NCI-H1694 (cell line): ENCODE measurements at regions not wholly inside any gene's neighbourhood (a gene's known extent, or its start where the extent isn't known, plus 50 kb on each side); places are given as distances from the start of the nearest gene placed in this dataset.

ENCODE experiments used
- DNase-seq: peaks from one replicate; lab custom pipeline; 2025; lab: John Stamatoyannopoulos, UW

DNA sequence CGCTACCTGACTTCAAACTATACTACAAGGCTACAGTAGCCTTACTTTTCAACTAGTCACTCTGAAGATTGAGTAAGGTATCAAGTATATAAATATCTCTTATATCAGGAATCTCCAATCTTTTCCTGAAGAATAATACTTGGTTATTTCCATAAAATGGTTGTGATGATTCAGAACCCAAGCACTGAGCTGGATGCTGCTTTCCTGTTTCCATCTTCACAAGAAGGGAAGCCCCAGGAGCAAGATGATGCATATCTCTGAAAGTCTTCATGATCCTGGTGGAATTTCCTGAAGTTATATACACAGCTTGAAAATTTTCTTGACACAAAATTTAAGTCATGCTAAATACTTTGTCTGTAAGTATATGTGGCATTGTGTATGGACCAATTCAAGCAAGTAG, 243.9 kb upstream of the TANK start:
- no peak for DNase-seq

- no peak for DNase-seq
Observed at GRCh38 chr2:160917850-160918249, 242.4 kb upstream of the TANK start.

DNA sequence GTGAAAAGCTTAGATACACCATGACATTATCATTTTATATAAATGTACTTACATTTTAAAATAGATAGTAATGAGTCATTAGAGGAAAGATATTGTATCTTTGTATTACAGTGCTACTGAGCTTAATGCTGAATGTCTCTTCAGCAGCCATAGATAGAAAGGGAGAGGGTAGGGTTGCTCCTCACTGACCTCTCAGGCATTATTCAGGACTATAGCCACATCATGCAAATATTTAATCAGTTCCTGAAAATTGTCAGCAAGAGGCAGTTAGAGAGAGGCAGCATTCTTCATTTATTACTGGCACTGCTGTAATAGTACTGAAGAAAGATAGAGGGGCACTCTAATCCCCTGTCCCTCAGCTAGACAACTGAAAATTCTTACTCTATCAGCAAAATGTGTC, 242.0 kb upstream of the TANK start:
- DNase-seq, result no peak

- DNase-seq, result peak; percentile 1
Observed at GRCh38 chr2:160918906-160919503, 241.2 kb upstream of the TANK start.

GRCh38 chr2:160920061-160920460, 240.2 kb upstream of the TANK start:
- DNase-seq, result no peak

DNA sequence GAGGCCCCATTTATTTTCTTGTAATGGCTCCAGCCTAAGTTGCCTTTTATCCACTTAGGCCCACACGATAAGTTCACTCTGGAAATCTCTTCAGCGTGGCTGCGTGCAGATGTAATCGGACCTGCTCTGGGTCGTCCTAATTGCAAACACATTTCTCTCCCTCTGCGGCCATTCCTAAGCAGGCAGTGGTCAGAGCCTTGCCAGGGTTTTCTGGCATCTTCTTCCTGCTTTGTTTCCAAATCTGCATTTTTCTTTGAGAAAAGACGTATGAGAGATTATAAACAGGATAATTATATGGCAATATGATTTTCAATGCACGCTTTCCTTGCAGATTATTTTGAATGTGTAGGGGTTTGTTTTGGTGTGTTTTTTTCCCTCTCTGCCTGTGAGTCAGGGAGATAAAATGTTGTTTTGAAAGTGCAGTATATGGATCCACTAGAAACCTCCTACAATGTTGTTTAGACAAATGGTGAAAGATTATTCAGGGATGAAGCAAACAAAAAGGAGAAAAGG, 239.4 kb upstream of the TANK start:
- no peak for DNase-seq

DNA sequence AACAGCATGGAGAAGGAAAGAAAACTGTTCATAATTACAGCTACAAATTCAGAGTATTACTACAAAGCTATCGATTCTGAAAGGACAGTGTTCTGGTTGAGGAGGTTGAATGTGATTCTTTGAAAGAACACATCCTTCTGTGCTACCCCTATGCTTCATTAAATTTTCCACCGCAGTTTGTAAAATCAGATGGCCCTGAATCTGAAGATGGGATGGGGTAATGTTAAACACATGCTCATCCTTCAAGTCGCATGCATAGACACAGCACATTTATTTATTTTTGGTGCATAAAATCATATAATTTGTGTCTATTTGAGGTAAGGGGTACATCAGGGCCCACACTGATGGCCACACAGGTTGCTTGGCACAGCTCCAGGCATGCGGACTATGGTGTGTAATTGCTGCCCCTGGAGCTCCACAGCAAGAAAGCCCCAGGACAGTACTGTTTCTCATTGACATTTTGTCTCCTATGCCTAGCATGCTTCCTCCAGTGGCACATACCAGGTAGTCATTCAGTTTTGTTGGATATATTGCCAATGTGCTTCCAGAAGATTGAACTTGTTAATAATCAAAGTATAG, 238.8 kb upstream of the TANK start:
- DNase-seq, result no peak

DNA sequence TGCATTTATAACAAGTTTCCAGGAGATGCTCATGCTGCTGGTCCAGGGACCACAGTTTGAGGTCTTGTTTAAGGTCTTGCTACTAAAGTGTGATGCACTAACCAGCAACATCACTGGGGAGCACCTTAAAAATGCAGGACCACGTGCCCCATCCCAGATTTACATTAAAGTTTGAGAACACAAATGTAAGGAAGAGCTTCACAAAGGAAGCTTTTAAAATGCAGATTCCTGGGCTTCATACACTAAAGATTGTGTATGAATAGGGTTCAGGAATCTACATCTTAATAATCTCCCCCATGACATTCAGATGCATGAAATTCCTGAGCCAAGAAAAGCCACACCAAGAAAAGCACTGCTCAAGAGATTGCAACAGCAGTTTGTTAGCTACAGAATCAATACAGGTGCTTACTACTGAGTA, 235.3 kb upstream of the TANK start:
- no peak for DNase-seq

DNA sequence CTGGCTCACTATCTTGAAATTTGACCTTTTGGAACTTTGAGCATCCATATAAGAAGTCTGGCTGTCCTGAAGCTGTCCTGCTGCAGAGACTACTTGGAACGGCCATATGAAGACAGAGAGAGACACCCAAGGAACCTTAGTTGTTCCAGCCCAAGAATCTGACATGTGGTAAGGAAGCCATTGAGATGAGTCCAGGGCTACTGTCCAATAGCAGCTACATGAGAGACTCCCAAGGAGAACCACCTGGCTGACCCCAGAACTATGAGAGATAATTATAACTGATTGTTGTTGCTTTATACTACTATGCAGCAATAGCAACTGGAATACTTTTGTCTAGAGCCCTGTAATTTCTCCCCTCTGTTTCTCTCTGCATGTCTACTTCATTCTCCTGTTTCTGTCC, 234.3 kb upstream of the TANK start:
- DNase-seq, result no peak

DNA sequence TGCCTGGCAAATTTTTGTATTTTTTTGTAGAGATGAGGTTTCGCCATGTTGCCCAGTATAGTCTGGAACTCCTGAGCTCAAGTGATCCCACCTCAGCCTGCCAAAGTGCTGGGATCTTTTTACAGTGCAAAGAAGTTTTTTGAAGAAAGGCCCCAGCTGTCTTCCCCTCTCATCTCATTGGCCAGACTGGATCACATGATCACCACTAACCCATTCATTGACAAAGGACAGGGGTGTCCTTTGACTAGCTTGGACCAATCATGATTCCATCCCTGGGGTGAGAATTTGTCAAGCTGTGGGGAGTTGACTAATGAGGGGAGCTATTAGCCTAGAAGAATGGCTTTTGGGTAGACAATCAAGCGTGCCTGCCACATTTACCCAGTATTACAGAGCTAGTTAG, 232.9 kb upstream of the TANK start:
- DNase-seq, result no peak

DNA sequence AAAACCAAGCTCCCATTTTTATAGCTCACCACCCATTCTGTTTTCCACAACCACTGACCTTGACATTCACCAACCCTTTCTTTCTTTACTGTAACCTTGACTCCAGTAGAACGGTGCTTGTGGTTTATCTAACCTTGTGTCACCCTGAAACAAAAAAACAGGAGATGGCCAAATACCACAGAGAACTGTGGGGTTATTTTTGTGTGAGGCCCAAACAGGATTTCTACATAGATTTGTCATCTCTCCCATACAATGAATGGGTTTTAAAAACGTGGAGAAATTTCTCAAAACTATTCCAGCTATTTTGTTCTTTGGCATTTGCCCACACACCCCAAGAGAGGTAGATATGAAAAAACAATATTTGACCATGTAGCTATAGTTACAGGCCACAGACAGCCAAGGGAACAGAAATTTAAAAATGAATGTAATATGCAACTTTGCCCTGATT, 231.3 kb upstream of the TANK start:
- DNase-seq, result no peak

GRCh38 chr2:160931531-160931930, 228.7 kb upstream of the TANK start:
- DNase-seq, result no peak

GRCh38 chr2:160932960-160933359, 227.3 kb upstream of the TANK start:
- DNase-seq, result no peak

GRCh38 chr2:160934263-160934662, 226.0 kb upstream of the TANK start:
- no peak for DNase-seq

DNA sequence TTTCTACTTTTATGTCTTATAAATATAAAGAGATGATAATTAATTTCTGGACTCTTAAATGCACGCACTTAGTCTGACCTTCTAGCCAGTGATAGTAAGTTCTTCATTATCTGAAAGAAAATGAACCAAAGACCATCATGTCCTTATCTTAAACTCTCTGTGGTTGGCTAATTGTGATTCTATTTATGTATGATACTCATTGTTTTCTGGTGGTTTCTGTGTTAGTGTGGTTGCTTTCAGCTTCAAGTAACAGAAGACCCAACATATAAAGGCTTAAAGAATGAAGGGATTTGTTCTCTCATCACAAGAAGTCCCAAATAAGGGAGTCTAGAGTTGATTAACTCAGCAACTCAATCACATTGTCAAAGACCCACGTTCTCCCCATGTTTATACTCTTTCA, 225.2 kb upstream of the TANK start:
- no peak for DNase-seq

DNA sequence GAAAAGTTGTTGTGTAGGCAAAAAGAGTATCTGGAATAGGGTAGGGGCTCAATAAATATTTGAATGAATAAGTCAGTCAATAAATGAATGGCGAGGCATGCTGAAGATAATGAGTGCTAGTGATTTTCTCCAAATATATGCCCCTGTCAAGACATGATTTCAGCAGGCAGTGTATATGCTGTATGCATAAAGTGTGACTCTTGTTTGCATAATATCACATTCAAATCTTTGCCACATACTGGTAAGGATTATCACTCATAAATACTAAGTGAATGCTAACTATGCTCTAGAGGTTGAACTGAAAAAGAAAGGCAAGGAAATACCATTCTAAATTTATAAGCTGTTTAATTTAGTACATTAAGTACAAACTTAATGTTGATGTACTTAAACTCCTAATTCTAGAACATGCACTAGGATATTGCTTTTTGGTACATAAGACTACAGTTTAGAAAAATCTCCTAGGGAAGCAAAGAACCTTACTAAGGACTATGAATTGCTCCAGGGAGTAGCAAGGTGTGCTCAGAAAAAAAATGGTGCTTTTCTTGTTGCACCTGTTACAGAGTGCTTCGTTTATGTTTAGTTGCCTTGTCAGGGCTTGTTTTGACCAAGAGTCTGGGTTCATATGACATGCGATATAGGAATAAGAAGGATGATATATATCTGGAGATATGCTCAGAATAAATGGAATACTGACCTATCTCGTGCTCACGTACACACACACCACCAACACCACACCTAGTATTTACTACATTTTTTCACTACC, 224.0 kb upstream of the TANK start:
- DNase-seq, result no peak

DNA sequence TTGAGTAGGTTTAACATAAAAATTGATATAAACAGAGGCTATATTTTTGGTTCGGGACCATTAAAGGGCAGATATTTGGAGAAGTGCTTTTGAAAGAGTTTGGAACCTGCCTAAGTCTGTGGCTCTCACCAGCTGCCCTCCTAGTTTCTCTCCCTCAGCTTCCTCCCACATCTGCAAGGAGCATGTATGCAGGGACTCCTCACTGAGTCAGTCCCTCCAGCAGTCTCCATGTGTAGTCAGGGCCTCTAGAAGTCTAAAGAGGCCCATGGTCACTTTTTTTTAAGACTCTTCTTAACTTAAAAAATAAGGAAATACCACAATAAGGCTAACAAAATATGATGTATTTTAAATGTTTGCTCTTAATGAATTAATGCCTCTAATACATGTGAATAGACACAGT, 220.0 kb upstream of the TANK start:
- DNase-seq, result no peak

- DNase-seq, result no peak
Observed at GRCh38 chr2:160940699-160941098, 219.5 kb upstream of the TANK start.

GRCh38 chr2:160941290-160941846, 218.9 kb upstream of the TANK start:
- no peak for DNase-seq

- no peak for DNase-seq
Observed at GRCh38 chr2:160942476-160943142, 217.6 kb upstream of the TANK start.

GRCh38 chr2:160943414-160943813, 216.8 kb upstream of the TANK start:
- DNase-seq, result no peak

DNA sequence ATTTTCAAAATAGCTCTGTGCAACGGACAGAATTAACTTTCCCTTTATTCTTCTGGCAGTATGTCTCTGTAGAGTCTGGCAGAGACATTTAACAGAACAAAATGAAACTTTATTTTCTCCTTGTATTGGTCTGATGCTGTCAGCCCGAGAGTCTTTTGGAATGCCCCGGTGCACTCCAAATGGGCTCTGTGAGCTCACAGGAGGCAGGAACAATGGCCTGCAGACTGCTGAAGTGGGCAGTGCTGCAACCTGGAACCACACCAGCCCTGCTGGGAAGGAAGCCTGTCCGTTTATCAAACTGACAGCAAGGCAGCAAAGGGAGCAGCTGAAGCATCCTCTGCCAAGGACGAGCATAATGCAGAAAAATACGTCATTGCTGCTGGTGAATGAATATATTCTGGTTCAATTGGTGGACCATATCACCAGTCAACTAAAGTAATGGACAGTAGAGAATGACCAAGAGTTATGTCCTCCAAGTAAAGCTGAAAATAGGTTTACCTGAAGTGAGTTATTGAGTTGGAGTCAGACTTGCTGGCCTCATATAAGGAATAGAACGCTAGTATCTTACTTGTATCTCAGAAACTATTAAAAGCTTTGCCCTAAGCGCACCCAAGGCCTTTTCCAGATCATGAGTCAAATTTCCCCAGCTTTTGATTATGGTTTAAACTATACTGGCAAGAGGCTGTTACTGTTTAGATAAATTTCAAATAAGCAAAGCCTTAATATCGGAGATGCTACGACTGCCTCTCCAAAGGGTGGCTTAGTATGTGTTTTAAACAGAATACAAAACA, 207.6 kb upstream of the TANK start:
- DNase-seq, result no peak
